Endothelial cell (in vitro differentiated cells): ENCODE measurements at regions not wholly inside any gene's neighbourhood (a gene's known extent, or its start where the extent isn't known, plus 50 kb on each side); places are given as distances from the start of the nearest gene placed in this dataset.

Experiments used
- DNase-seq: peaks from one replicate; pipeline ENCODE4 v3.0.0; 2021; ENCODE audit warnings: low spot score
- H3K27ac Mint-ChIP-seq: one replicate; pipeline ENCODE4 v1.8.0; 2021; ENCODE audit warnings: mixed read lengths, inconsistent platforms; ENCODE audit not compliant: unreplicated experiment
- H3K27me3 Mint-ChIP-seq: one replicate; pipeline ENCODE4 v1.8.0; 2021; ENCODE audit warnings: mild to moderate bottlenecking, moderate library complexity, mixed read lengths, inconsistent platforms; ENCODE audit not compliant: unreplicated experiment
- H3K36me3 Mint-ChIP-seq: one replicate; pipeline ENCODE4 v1.8.0; 2021; ENCODE audit warnings: mild to moderate bottlenecking, low read depth, mixed read lengths, inconsistent platforms; ENCODE audit not compliant: unreplicated experiment
- H3K4me1 Mint-ChIP-seq: one replicate; pipeline ENCODE4 v1.8.0; 2021; ENCODE audit warnings: mild to moderate bottlenecking, mixed read lengths, inconsistent platforms; ENCODE audit not compliant: unreplicated experiment
- H3K4me3 Mint-ChIP-seq: one replicate; pipeline ENCODE4 v1.8.0; 2021; ENCODE audit warnings: mild to moderate bottlenecking, mixed read lengths, inconsistent platforms; ENCODE audit not compliant: unreplicated experiment
- H3K9me3 Mint-ChIP-seq: one replicate; pipeline ENCODE4 v1.8.0; 2021; ENCODE audit warnings: mixed read lengths, inconsistent platforms; ENCODE audit not compliant: unreplicated experiment
- CTCF ChIP-seq: fragments of 200-600 bp; sonication (generic); IDR thresholded peaks from one replicate; pipeline ENCODE4 v1.5.0; 2021; ENCODE audit warnings: antibody characterized with exemption; ENCODE audit not compliant: unreplicated experiment

- no peak for TF ChIP-seq CTCF
These were observed 471.8 kb upstream of the JAG1 start for GRCh38 chr20:11145616-11146015.

DNA sequence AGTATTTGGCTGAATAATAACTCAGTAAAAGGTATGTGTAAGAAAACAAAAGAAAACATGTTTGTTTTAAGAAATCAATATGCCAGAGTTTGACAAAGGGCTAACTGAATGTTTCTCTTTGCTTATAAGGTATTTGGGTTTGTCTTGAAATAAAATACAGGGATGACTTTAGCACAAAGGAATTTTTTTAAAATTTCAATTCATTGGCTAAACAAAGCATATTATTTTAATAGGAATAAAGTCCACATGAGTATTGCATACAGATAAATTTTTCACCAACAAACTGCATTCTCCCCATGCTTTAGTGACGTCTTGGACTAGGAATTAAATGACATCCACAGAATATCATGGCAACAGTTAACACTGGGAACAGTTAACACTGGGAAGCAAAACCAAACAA, 480.0 kb upstream of the JAG1 start:
- Mint-ChIP-seq H3K36me3 (no peaks in the 10 kb centered on the region), H3K27ac (no peak overlapping the region), H3K27me3 (no peaks in the 10 kb centered on the region), H3K4me1 (peaks cover 2% of the 10 kb centered on the region), H3K9me3 (no peaks in the 10 kb centered on the region), H3K4me3 (no peak overlapping the region)
- DNase-seq, result no peak
- no peak for TF ChIP-seq CTCF

More at GRCh38 chr20:11145616-11146015, 471.8 kb upstream of the JAG1 start:
- DNase-seq, result no peak
- Mint-ChIP-seq H3K9me3 (no peaks in the 10 kb centered on the region), H3K4me3 (no peak overlapping the region), H3K36me3 (no peaks in the 10 kb centered on the region), H3K27me3 (no peaks in the 10 kb centered on the region), H3K4me1 (no peaks in the 10 kb centered on the region), H3K27ac (no peak overlapping the region)

DNA sequence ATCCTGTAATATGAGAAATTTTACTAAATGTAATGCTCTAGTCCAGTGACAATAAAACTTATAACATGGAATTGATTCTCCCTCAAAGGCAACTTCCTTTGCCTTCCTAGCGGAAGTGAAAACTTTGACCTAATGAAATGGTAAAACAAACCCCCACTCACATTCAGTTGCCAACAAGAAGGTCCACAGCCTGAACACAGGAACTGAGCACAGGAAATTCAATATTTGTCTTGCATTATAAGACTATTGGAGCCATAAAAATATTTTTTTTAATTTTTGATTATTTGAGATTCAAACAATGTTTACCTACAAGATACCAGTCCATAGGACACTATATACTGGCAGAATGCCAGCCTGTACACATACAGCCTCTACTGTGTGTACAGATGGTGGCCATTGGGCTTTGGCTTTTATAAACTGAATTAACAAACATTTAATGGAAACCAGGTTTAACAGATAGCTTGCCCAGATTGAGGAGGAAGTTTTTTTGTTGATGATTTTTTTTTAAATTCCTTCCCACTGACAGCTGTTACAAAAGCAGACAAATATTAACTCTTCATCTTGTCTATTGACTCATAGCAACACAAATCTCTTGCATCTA, 481.5 kb upstream of the JAG1 start:
- H3K27me3 Mint-ChIP-seq, result no peaks in the 10 kb centered on the region
- H3K4me3 Mint-ChIP-seq, result no peak overlapping the region
- peaks cover 2% of the 10 kb centered on the region for H3K4me1 Mint-ChIP-seq
- no peaks in the 10 kb centered on the region for H3K9me3 Mint-ChIP-seq
- no peaks in the 10 kb centered on the region for H3K36me3 Mint-ChIP-seq
- DNase-seq, result no peak
- TF ChIP-seq CTCF, result no peak
- no peak overlapping the region for H3K27ac Mint-ChIP-seq

GRCh38 chr20:11156922-11157321, 483.1 kb upstream of the JAG1 start:
- DNase-seq, result no peak
- Mint-ChIP-seq H3K9me3 (no peaks in the 10 kb centered on the region), H3K27me3 (no peaks in the 10 kb centered on the region), H3K27ac (no peak overlapping the region), H3K4me3 (no peak overlapping the region), H3K36me3 (no peaks in the 10 kb centered on the region), H3K4me1 (peaks cover 2% of the 10 kb centered on the region)
- no peak for TF ChIP-seq CTCF

GRCh38 chr20:11158146-11158545, 484.3 kb upstream of the JAG1 start:
- Mint-ChIP-seq H3K4me3 (no peak overlapping the region), H3K27me3 (no peaks in the 10 kb centered on the region), H3K36me3 (no peaks in the 10 kb centered on the region), H3K9me3 (no peaks in the 10 kb centered on the region), H3K27ac (no peak overlapping the region), H3K4me1 (peaks cover 2% of the 10 kb centered on the region)
- DNase-seq, result no peak
- no peak for TF ChIP-seq CTCF
